GM18499 (cell line): ENCODE measurements at regions not wholly inside any gene's neighbourhood (a gene's known extent, or its start where the extent isn't known, plus 50 kb on each side); places are given as distances from the start of the nearest gene placed in this dataset.

Source experiments
- ATAC-seq: cut with Tn5 transposase; IDR thresholded peaks from one replicate; pipeline ENCODE4 v1.9.1; 2021; ENCODE audit warnings: moderate number of reproducible peaks; ENCODE audit not compliant: insufficient read depth, unreplicated experiment

DNA sequence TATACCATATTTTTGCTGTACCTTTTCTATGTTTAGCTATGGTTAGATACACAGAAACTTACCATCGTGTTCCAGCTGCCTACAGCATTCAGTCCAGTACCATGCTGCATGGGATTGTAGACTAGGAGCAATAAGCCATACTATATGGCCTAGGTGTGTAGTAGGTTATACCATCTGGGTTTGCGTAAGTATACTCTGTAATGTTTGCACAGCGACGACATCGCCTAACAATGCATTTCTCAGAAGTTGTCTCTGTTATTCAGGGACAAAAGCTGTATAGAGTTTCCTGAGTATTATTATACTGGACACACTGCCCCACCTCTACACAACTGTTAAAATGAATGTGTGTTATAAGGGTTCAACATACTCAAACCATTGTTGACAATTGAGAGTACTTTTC is 93.8 kb upstream of the MKI67 start:
- ATAC-seq = no peak

DNA sequence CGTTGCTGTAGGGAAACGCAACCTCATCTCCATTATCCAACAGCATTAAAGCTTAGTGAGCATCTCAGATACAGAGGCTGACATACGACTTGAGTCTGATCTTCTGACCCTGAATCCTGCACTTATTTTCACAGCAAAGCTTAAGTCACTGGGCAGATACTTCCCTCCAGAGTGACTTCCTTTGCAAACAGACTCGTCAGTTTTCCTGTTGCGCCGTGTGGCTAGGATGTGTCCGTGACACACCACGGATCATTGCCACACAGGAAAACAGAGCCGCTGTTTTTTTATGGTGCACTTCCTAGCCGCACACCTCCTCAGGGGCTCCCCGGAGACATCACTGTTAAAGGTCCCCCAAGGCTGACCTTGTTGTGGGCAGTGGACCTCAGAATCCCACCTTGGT is 94.9 kb upstream of the MKI67 start:
- no peak for ATAC-seq

DNA sequence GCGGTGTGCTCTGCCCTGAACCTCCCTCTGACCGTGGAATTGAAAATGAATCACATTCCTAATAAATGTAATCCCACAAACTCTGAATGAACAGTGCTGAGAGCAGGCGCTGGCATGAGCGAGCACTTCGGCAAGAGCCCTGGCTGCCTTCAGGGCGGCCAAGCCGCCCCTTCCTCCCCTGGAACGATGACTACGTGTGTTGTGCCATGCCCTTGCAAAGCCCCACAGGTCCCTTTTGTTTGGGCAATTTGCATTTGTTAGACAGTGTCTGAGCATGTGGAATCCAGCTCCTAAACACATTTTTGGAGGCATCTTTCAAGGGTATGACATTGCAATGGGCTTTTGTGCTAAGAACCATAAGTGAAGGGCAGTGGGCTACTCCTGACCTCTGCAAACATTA is 95.6 kb upstream of the MKI67 start:
- no peak for ATAC-seq

DNA sequence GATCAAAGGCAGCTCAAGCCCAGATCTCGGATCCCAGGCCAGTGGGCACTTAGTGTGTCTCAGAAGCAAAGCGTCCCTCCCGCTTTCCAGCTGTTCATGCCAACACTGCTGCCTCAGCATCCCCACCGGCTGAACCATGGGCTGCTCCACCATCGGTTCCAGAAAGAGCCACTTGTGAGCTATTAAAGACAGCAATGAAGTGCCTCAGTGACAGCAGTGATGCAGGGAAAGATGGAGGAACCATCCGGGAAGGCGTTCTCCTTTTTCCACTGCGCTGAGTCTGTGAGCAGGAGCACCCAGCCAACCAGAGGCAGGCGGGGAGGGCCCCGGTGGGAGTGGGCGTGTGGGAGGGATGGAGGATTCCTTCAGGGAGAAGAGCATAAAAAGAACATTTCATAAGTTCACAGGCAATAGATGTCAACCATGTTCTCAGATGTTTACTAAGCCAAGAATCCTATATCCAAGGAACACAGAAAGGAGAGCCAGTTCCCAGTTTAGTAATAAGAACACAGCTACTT is 96.2 kb upstream of the MKI67 start:
- no peak for ATAC-seq

DNA sequence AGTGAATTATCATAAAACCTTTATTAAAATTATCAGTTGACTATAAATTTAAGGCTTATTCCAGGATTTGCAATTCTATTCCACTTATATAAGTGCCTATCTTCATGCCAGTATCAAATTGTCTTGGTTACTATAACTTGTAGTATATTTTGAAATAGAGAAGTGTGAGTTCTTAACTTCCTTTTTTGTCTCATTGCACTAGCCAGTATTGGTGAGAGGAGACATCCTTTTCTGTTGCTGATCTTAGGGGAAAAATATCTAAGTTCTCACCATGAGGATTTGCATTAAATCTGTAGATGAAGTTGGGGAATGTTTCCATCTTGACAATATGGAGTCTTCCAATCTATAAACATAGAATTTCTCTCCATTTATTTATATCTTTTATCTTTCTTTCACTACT is 104.2 kb upstream of the MKI67 start:
- ATAC-seq = no peak

DNA sequence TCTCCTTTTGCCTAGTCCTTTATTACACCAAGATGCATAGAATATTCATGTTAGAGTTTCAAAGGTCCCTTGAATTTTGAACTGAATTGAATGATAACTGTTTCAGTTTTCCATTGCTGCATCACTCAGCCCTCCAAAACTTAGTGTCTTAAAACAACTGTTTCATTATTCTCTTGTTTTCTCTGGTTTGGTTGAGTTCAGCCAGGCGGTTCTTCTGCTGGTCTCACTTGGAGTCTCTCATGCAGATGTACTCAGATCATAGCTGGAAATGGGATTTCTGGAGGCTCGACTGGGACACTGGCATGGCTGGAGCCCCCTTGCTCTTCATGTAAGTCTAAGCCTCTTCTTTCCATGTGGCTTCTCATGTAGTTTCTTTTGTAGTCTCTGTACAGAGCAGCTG is 107.2 kb upstream of the MKI67 start:
- ATAC-seq = no peak

DNA sequence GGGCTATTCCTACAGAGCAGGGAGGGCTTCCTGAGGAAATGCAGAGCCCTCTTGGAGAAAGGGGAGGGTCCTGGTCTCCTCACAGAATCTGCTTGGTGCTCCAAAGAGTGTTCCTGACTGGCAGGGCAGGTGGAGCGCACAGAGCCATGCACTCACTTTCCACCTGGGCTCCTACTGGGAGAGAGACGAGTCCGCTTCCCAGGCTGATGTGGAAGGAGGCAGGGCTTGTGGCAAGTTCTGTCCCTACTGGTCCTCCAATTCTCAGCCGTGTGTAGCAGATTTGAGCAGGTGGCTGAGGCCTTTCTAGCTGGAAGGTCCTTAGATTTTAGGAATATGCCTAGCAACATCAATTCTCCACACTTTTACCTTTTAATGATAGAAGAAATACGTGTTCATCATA is 111.5 kb upstream of the MKI67 start:
- no peak for ATAC-seq

DNA sequence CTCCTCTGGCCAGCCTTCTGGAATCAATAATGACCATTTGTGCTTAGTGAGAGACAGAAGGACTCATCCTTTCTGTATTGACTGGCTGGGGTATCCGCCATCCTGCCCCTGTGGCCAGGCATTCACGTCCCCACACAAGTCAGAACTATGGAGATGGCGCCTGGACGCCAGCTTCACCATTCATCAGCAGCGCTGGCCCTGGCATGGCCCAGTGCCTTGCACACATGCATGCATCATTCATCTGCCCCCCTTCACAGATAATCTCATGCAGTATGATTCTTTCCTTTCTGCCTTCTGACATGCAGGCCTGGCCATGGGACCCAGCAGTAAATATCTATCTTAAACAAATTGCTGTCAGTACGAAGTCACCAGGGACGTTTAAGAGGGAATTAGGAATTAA is 114.8 kb upstream of the MKI67 start:
- no peak for ATAC-seq

DNA sequence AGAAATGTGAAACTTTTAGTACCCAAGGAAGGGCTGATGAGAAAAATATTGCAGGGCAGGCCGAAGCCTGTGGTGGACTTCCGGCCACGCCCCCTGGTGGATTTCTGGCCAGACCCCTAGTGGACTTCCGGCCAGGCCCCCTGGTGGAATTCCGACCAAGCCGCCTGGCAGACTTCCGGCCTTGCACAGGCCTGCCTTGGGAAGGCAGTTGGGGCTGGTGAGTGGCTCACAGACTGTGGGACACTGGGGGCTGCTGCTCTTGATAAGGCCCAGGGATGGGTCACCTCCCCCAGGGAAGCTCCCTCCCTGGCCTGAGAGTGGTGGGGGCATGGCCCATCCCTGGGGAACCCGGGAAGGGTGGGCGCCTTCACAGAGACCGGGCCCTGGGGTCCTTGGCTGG is 116.4 kb upstream of the MKI67 start:
- ATAC-seq = no peak

DNA sequence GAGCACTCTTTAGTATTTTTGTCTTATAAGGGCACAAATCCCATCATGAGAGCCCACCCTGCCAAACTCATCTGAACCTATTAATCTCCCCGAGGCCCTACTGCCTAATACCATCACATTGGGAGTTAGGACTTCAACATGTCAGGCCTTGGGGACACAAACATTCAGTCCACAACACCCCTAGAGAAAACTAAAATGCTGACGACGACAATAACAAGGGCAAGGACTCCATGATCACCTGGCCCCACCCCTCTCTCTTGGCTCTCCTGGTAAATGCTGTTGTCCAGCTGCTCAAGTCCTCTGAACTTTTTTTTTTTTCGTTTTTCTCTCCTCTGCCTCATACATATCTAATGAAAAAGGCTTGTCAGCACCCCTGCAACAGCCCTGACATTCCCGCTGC is 118.8 kb upstream of the MKI67 start:
- ATAC-seq = no peak

DNA sequence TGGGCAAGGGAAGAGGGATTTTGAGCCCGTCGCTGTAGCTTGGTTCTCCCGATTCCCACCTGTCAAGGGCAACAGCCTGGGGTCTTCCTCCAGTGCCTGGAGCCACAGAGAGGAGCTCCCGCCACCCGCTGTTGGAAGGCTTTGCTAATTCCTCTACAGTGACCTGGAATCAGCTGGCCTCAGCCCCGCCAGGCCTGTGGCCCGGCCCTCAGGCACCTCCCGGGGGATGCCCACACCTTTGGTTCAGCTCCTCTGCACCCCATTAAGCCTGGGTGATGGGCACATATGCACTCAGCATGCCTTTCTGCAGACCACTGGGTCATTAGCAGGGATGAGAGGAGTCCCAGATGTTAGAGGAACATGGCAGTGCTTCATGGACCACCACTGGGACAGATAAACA is 121.4 kb upstream of the MKI67 start:
- no peak for ATAC-seq

DNA sequence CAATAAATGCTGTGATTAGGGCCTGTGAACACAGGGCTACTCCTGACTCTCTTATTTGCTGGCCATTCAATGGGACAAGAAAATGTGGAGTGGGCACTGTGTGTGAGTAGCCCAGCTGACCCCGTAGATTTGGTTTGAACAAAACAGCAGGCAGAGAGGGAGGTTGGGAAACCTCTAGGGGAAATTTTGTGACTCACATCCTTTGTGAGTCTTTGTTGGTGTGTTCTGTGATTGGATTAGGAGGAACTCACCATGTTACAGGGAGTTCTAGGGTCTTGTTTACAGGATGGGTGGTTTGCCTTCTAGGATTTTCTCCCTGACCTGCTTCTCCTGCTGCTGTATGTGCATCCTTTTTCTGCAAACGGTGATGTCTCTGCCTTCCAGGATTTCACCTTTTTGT is 128.3 kb upstream of the MKI67 start:
- ATAC-seq = no peak

DNA sequence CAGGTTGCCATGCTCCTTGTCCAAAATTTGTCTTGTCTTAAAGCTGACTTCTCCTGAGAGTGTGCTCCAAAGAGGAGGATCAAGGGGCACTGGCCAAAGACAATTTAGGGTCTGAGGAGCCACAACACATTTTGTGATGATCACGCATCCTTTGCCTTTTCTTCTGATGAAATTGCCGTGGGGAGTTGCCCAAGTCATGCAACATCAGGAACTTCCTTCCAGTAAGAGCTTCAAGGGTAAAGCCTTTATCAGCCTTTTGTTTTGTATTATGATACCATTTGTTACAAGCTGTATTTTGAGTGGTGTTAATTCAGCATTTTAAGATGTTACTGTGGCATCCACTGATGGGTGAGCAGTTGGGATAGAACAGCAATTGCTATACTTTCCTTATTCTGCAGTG is 131.2 kb upstream of the MKI67 start:
- no peak for ATAC-seq

DNA sequence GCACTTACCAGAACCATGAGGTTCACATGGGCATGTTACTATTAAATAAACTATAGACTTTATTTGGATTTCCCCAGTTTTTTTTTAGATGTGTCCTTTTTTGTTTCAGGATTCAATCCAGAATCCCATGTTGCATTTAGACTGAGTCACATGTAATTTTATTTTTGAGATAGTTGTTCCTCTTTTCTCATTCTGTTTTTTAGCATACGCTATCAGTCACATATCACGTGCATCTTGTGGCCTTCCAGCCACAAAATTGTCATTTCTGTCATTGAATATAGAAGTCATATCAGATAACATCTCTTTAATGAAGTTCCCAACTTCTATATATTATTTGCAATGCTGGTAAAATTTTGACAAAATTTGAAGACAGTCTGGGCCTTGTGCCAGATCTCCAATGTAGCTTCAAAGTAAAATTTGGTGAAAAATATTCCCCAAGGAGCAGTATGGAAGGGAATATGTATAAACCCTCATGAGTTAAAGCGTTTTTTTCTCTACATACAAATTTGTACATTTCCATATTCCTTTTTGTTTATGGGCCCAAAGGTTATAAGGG is 132.3 kb upstream of the MKI67 start:
- no peak for ATAC-seq

DNA sequence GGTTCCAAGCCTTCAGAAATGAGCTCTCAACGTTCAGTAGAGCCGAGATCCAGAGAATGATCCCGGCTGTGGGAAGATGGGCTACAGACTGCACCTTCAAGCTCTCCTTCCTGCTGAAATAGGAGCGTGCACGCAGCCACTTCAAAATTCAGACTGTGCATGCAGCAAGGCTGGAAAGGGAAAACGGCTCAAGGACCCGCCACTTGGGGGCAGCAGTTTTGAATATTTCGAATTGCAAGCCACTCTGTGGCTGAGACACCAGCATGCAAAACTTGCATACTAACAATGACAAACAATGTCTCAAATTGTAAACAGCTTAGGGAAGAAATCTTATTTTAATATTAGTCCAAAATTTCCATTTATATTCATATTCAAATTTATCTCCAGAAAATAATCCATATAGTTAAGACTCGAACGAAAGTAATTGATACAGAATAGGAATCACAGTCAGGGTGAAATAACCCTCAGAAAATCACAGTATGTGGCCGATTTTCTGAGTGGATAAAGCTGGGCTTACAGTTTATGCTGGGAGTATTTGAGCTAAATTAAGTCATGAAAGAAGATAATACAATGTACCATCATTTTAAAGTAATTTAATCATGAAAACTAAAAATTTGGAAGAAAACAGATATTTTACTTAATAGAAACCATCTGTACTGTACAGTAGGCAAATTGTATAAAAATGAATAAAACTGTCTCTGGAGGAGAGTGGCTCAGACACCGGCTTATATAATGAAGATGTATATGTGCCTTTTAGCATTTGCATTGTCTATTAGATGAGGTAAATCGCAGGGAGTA is 137.9 kb upstream of the MKI67 start:
- ATAC-seq = no peak

DNA sequence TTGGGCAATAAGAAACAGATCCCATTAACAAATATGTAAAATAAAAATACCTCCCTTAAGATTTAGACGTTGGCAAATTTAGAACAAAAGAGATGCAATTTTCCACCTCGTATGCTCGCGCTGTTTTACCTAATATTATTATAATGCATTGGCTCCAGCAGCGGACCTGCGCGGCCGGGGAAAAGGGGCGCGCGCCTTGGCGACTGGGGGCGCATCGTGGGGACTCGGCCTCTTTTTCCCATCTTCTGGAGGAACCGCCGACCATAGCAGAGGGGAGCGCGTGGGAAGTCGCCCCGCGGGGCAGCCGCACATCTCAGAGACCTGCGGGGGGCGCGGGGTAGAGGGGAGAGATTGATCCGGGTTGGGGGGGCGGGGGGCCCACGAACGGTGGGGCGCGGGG is 139.4 kb upstream of the MKI67 start:
- no peak for ATAC-seq

DNA sequence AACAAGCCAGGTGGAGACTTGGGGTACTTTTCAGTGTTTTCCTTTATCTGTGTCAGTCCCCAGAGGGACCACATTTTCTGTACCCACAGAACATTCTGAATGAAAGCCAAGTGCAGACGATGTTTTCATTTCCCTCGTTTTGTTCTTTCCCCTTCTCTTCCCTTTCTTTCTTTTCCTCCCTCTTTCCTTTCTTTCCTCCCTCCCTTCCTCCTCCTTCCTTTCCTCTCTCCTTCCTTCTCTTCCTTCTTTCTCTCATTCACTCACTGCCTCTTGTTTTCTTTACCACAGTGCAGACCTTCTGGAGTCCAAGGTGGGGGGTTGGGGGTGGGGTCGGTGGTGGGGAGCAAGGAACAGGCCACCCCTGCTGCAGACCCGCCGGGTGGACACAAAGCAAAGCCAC is 141.4 kb upstream of the MKI67 start:
- no peak for ATAC-seq

DNA sequence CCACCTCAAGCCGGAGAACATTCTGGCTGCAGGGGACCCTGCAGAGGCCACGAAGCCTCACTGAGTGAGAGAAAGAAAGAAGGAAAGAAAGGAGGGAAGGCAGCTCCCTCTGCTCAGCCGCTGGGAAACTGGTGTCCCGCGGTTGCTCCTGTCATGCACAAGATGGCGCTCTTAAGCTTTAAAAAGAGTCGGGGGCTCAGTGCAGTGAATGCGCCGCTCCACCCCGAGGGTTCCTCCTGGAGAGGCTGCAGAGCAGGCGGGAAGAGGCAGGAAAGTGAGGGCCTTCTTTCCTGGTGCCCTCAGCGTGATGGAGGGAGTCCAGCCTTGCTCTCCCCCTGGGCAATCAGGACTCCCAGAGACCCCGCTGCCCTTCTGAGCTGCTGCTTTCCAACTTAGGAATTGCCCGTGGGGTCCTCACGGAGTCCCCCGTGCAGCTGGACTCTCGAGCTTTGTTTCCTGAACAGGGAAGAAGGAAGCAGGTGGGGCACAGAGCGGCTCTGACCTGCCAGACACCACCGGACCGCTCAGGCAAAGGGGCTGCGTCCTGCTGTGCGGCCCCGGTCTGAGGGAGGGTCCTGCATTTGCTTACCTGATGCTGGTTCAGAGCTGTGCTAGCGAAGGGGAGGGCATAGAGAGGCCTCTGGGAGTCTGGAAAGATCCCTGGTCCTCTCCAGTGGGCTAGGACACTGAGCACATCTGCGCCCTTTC is 141.9 kb upstream of the MKI67 start:
- ATAC-seq = no peak

DNA sequence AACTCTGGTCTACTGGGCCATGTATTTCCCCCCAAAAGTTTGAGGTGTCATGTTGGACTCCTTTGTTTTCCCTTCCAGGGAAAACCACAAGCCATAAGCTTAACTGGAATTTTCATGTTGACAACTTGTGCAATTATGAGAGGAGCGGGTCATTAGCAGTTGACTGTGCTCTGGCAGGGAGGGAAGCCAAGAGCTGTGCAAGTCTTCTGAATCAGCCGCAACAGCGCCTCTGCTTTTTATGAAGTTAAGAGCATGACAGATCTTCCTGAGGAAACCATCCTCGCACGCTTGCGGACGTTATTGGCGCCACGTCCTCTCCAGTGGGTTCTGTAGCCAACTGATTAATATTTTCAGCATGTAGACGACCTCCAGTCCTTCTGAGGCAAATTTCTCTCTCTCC is 148.7 kb upstream of the MKI67 start:
- no peak for ATAC-seq

DNA sequence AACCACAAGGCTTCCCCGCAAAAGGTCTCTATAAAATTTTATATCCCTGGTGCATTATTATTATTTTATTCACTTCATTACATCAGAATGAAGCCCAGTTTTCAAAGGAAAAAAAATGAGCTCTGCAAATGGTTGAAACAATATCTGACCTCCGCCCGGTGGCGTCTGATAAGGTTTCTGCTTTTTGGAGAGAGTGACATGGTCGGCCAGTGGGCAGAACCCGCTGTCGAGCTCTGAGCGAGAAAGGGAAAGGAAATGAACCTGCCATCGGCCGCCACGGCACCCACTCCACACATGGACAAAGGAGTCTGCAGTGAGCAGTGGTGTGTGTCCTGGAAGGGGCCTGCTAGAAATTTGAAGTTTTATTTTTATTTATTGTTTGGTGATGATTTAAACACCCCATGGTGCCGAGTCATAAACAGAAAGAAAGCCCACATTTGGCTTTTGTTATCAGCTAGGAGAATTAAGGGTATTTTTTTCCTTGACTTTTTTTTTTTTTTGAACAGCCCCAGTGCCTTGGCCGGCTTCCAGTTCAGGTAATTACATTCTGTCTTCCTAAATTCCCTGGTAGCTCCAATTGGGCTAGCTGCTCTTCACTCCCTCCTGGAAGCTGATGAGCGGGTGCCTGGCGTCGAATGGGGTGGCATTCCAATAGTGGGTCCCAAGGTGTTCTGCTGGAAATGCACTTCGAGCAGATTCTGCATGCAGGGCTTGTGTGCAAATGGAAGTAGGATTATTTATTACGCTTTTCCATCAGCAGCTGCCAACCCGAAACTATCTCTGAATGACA is 149.4 kb upstream of the MKI67 start:
- ATAC-seq = no peak
